HG02973 (cell line): ENCODE measurements at regions not wholly inside any gene's neighbourhood (a gene's known extent, or its start where the extent isn't known, plus 50 kb on each side); places are given as distances from the start of the nearest gene placed in this dataset.
"Not testable (repeated sequence)": the region's sequence is repeated elsewhere in the genome, so short reads cannot be mapped to it uniquely, and the experiment has no call there.

Experiments used
- ATAC-seq: cut with Tn5 transposase; IDR thresholded peaks from one replicate; pipeline ENCODE4 v1.9.1; 2021; ENCODE audit warnings: moderate library complexity; ENCODE audit not compliant: unreplicated experiment

- no peak for ATAC-seq
These were observed 386.1 kb upstream of the HS3ST1 start for GRCh38 chr4:11814758-11815157.

GRCh38 chr4:11813951-11814446 lies 385.3 kb upstream of the HS3ST1 start:
- ATAC-seq: no peak

- not testable (repeated sequence) for ATAC-seq
These were observed 382.8 kb upstream of the HS3ST1 start for GRCh38 chr4:11811521-11811920.

GRCh38 chr4:11805842-11806241 lies 377.1 kb upstream of the HS3ST1 start:
- peak; percentile 77 for ATAC-seq

- ATAC-seq: no peak
These were observed 373.1 kb upstream of the HS3ST1 start for GRCh38 chr4:11801466-11802446.

- ATAC-seq: no peak
These were observed 370.5 kb upstream of the HS3ST1 start for GRCh38 chr4:11799196-11799595.

GRCh38 chr4:11791797-11792196 lies 363.1 kb upstream of the HS3ST1 start:
- ATAC-seq: no peak

GRCh38 chr4:11790230-11790629 lies 361.5 kb upstream of the HS3ST1 start:
- ATAC-seq: no peak

GRCh38 chr4:11783588-11783987 lies 354.9 kb upstream of the HS3ST1 start:
- no peak for ATAC-seq

- no peak for ATAC-seq
These were observed 354.2 kb upstream of the HS3ST1 start for GRCh38 chr4:11782859-11783258.

GRCh38 chr4:11777447-11777846 lies 348.8 kb upstream of the HS3ST1 start:
- ATAC-seq: no peak

- ATAC-seq: no peak
These were observed 345.7 kb upstream of the HS3ST1 start for GRCh38 chr4:11774346-11774745.

GRCh38 chr4:11773798-11774197 lies 345.1 kb upstream of the HS3ST1 start:
- ATAC-seq: no peak

- no peak for ATAC-seq
These were observed 340.7 kb upstream of the HS3ST1 start for GRCh38 chr4:11769434-11769833.

- ATAC-seq: no peak
These were observed 339.7 kb upstream of the HS3ST1 start for GRCh38 chr4:11768251-11768972.

GRCh38 chr4:11765849-11766453 lies 337.3 kb upstream of the HS3ST1 start:
- peak; percentile 51 for ATAC-seq

GRCh38 chr4:11748164-11748872 lies 319.6 kb upstream of the HS3ST1 start:
- no peak for ATAC-seq

- no peak for ATAC-seq
These were observed 318.0 kb upstream of the HS3ST1 start for GRCh38 chr4:11746734-11747133.

GRCh38 chr4:11743976-11744375 lies 315.3 kb upstream of the HS3ST1 start:
- no peak for ATAC-seq

- no peak for ATAC-seq
These were observed 314.5 kb upstream of the HS3ST1 start for GRCh38 chr4:11743236-11743635.

- no peak for ATAC-seq
These were observed 312.5 kb upstream of the HS3ST1 start for GRCh38 chr4:11741190-11741652.
